ENCODE measurements at regions not wholly inside any gene's neighbourhood (a gene's known extent, or its start where the extent isn't known, plus 50 kb on each side); places are given as distances from the start of the nearest gene placed in this dataset.

- no peak for DNase-seq (ENCODE audit: low spot score in 2 of 2)
- 70 to 83% methylated on average over 2 of the region's 2 CpGs for WGBS, 2 donors
- TF ChIP-seq CTCF (IDR thresholded peaks at IDR 0.05) (no peak), POLR2A (IDR thresholded peaks at IDR 0.05) (no peak)
- H3K4me3 ChIP-seq (ENCODE audit: low read depth, poor library complexity, severe bottlenecking): no peak overlapping the region
- intact Hi-C loops (cut with DNase I; ENCODE audit: low total_unique reads): loop anchor here (5.0 kb wide), 1 partner anchor 769 kb away; no protein-coding TSS in a partner anchor
Observed at GRCh38 chr10:28903063-28903462, 225.7 kb downstream of the BAMBI start.

- intact Hi-C loops (cut with DNase I; ENCODE audit: low total_unique reads): loop anchor here (5.0 kb wide), 1 partner anchor 769 kb away; no protein-coding TSS in a partner anchor
- DNase-seq (ENCODE audit: low spot score in 2 of 2): no peak
- WGBS, 2 donors: 71 to 75% methylated on average over 6 of the region's 6 CpGs
- H3K4me3 ChIP-seq (ENCODE audit: low read depth, poor library complexity, severe bottlenecking): no peak overlapping the region
- no peak for TF ChIP-seq CTCF (IDR thresholded peaks at IDR 0.05)
- TF ChIP-seq POLR2A (IDR thresholded peaks at IDR 0.05): no peak
Observed at GRCh38 chr10:28903736-28904135, 226.4 kb downstream of the BAMBI start.

GRCh38 chr10:28905371-28905770 is 228.1 kb downstream of the BAMBI start:
- TF ChIP-seq POLR2A (IDR thresholded peaks at IDR 0.05): no peak
- TF ChIP-seq CTCF (IDR thresholded peaks at IDR 0.05): no peak
- 82 to 85% methylated on average over 5 of the region's 5 CpGs for WGBS, 2 donors
- H3K4me3 ChIP-seq (ENCODE audit: low read depth, poor library complexity, severe bottlenecking): no peak overlapping the region
- no peak for DNase-seq (ENCODE audit: low spot score in 2 of 2)
- intact Hi-C loops (cut with DNase I; ENCODE audit: low total_unique reads): no loop called here

GRCh38 chr10:28906011-28906411 is 228.7 kb downstream of the BAMBI start:
- 41% methylated on average over 11 of the region's 11 CpGs for WGBS, 2 donors
- no peak overlapping the region for H3K4me3 ChIP-seq (ENCODE audit: low read depth, poor library complexity, severe bottlenecking)
- no peak for DNase-seq (ENCODE audit: low spot score in 2 of 2)
- intact Hi-C loops (cut with DNase I; ENCODE audit: low total_unique reads): no loop called here
- no peak for TF ChIP-seq CTCF (IDR thresholded peaks at IDR 0.05)
- no peak for TF ChIP-seq POLR2A (IDR thresholded peaks at IDR 0.05)

GRCh38 chr10:28906415-28906814 is 229.1 kb downstream of the BAMBI start:
- no peak overlapping the region for H3K4me3 ChIP-seq (ENCODE audit: low read depth, poor library complexity, severe bottlenecking)
- intact Hi-C loops (cut with DNase I; ENCODE audit: low total_unique reads): no loop called here
- WGBS, 2 donors: 38 to 52% methylated on average over 4 of the region's 4 CpGs
- DNase-seq (ENCODE audit: low spot score in 2 of 2): no peak
- TF ChIP-seq CTCF (IDR thresholded peaks at IDR 0.05): no peak
- no peak for TF ChIP-seq POLR2A (IDR thresholded peaks at IDR 0.05)

- TF ChIP-seq POLR2A (IDR thresholded peaks at IDR 0.05): no peak
- no peak for TF ChIP-seq CTCF (IDR thresholded peaks at IDR 0.05)
- no peak for DNase-seq (ENCODE audit: low spot score in 2 of 2)
- H3K4me3 ChIP-seq (ENCODE audit: low read depth, poor library complexity, severe bottlenecking): no peak overlapping the region
- 85 to 91% methylated on average over 3 of the region's 3 CpGs for WGBS, 2 donors
- intact Hi-C loops (cut with DNase I; ENCODE audit: low total_unique reads): no loop called here
Observed at GRCh38 chr10:28906934-28907333, 229.6 kb downstream of the BAMBI start.

Data from lower leg skin (tissue), 4 donors.